Mesodermal cell (in vitro differentiated cells): ENCODE measurements at regions not wholly inside any gene's neighbourhood (a gene's known extent, or its start where the extent isn't known, plus 50 kb on each side); places are given as distances from the start of the nearest gene placed in this dataset.

Source experiments
- H3K27ac ChIP-seq: 2 replicates; pipeline ENCODE4 v1.7.0; 2013; ENCODE audit warnings: mild to moderate bottlenecking, low read depth, low read length, moderate library complexity; ENCODE audit not compliant: severe bottlenecking
- H3K36me3 ChIP-seq: 2 replicates; pipeline ENCODE4 v1.7.1; 2013; ENCODE audit warnings: mild to moderate bottlenecking, low read length, moderate library complexity; ENCODE audit not compliant: control insufficient read depth, insufficient read depth
- H3K4me1 ChIP-seq: one replicate; pipeline ENCODE4 v1.7.1; 2013; ENCODE audit warnings: mild to moderate bottlenecking, low read length; ENCODE audit not compliant: insufficient read depth, control insufficient read depth, poor library complexity, severe bottlenecking
- H3K4me3 ChIP-seq: 2 replicates; pipeline ENCODE4 v1.7.0; 2013; ENCODE audit warnings: low read length, control low read depth, mild to moderate bottlenecking; ENCODE audit not compliant: insufficient read depth, poor library complexity, severe bottlenecking; ENCODE audit errors: extremely low read depth
- H3K9me3 ChIP-seq: 2 replicates; pipeline ENCODE4 v1.7.1; 2013; ENCODE audit warnings: mild to moderate bottlenecking, low read length, moderate library complexity; ENCODE audit not compliant: control insufficient read depth
- WGBS, 2 experiments: methylation state at CpG; one replicate each; pipeline ENCODE4 v1.1.5; 2013; ENCODE audit warnings: missing lambda C conversion rate in 2 of 2; ENCODE audit not compliant: insufficient coverage in 2 of 2; 5-methylcytosine and 5-hydroxymethylcytosine counted together

DNA sequence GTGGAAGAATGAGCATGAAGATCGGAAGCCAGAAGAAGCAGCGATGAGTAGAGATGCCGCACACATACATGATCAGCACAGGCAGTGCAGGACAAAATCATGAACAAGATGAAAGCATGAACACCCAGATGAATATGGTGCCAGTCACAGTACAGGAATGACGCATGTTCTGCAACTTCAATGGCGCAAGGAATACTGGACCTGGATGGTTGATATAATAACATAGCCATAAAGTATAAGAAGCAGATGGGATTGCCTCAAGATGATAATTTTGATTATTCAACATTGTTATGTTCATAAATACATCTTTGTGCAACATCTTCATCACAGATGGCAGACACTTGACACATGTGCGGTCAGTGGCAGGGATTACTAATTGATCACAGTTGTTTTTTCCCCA, 59.7 kb upstream of the SLCO3A1 start:
- H3K4me1 ChIP-seq = no peaks in the 10 kb centered on the region
- no peaks in the 10 kb centered on the region for H3K36me3 ChIP-seq
- no peak overlapping the region for H3K27ac ChIP-seq
- WGBS, 2 experiments = 94 to 95% methylated on average over 3 to 4 of the region's 6 CpGs
- H3K9me3 ChIP-seq = no peaks in the 10 kb centered on the region
- no peak overlapping the region for H3K4me3 ChIP-seq

DNA sequence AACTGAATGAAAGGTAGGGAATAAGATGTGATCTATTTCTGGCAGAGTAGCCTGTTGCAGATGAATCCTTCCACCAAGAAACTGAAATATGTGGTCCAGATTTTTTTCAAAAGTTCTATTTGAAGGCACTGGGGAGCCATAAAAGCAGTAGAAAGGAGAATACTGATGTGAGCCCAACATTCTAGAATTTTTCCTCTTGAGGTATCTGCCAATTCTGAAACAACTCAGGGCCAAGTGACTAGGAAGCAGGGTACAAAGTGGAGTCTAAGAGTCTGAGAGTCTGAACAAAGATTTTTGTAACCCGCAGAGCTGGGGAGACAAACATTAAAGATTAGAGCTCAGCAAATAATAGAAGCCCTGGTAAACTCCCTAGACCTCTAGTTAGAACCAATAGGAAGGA, 58.3 kb upstream of the SLCO3A1 start:
- Histone ChIP-seq H3K4me3 (no peak overlapping the region), H3K4me1 (no peaks in the 10 kb centered on the region), H3K36me3 (no peaks in the 10 kb centered on the region), H3K9me3 (no peaks in the 10 kb centered on the region), H3K27ac (no peak overlapping the region)
- WGBS, 2 experiments = no CpG with 5 or more reads among the region's 1 CpG

DNA sequence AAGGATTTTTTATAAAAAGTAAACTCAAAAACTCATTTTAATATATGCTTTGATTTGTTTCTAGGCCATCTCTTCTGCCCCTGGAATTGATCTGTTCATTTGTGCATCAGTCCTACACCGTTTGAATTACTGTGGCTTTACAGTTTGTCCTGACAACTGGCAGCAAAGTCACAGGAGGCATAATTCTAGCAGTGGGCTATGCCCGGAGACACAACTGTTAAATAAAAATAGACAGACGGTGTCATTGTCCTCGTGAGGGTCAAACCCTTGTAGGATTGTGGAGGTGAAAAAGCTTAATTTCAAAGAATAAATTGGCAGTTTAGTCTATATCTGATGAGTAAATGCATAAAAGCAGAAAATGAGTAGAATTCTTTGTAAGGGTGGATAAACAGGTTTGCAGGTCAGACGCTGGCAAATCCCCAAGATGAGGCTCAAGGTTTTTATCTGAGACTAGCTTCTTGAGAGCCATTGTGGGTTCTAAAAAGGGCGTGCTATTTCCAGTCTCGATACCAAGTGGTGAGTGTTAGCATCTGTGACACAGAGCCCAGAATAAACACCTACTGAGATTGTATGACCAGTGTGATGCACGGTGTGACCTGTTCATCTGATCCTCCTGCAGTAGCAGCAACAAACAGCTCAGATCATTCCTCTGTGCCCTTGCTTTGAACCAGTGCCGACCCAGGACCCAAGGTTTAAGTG, 51.5 kb upstream of the SLCO3A1 start:
- Histone ChIP-seq H3K9me3 (no peaks in the 10 kb centered on the region), H3K4me1 (no peaks in the 10 kb centered on the region), H3K27ac (no peak overlapping the region), H3K4me3 (no peak overlapping the region), H3K36me3 (no peaks in the 10 kb centered on the region)
- WGBS, 2 experiments = 83 to 86% methylated on average over 8 of the region's 9 CpGs

DNA sequence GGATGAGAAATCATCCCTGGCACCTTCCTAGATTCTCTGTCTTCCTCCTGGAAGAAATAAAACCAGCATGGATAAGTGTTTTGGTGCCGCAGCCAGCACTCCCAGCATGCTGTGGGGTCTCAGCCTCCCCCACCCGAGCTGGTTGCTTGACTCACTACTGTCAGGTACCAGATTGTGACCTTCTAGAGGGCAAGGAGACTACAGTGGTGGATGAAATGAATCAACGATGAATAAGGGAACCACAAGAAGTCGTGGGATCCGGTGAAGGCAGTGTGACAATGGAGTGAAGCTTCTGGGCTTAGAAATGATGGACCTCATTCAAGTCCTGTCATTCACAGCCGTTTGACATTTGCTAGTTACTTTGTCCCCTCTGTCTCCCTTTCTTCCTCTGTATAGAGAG, 50.2 kb upstream of the SLCO3A1 start:
- no peak overlapping the region for H3K27ac ChIP-seq
- 78 to 93% methylated on average over 6 of the region's 6 CpGs for WGBS, 2 experiments

More for the DNA sequence above, 50.2 kb upstream of the SLCO3A1 start:
- Histone ChIP-seq H3K4me1 (no peaks in the 10 kb centered on the region), H3K4me3 (no peak overlapping the region), H3K36me3 (no peaks in the 10 kb centered on the region), H3K9me3 (no peaks in the 10 kb centered on the region)
